Astrocyte (in vitro differentiated cells and primary cell): ENCODE measurements at regions not wholly inside any gene's neighbourhood (a gene's known extent, or its start where the extent isn't known, plus 50 kb on each side); places are given as distances from the start of the nearest gene placed in this dataset.

ENCODE experiments used
- CTCF ChIP-seq: IDR thresholded peaks from 2 replicates; pipeline ENCODE4 v1.5.1; 2011; ENCODE audit warnings: low read depth, mild to moderate bottlenecking, inconsistent platforms, low read length, moderate library complexity; ENCODE audit not compliant: insufficient read depth
- EZH2 ChIP-seq: IDR thresholded peaks from 2 replicates; pipeline ENCODE4 v1.6.1; 2012; ENCODE audit warnings: mild to moderate bottlenecking, low read length, inconsistent platforms; ENCODE audit not compliant: insufficient read depth

- TF ChIP-seq CTCF (no peak), EZH2 (no peak)
Observed at GRCh38 chr1:101185421-101185820, 51.4 kb upstream of the S1PR1 start.
